ENCODE measurements at regions not wholly inside any gene's neighbourhood (a gene's known extent, or its start where the extent isn't known, plus 50 kb on each side); places are given as distances from the start of the nearest gene placed in this dataset.

- TF ChIP-seq EGR1 (IDR thresholded peaks at IDR 0.05), result no peak
- no peak for TF ChIP-seq TCF12 (IDR thresholded peaks at IDR 0.05; ENCODE audit: low read depth)
- TF ChIP-seq EP300 (IDR thresholded peaks at IDR 0.05; ENCODE audit: borderline replicate concordance), result no peak
- no peak for TF ChIP-seq CEBPB (IDR thresholded peaks at IDR 0.05)
- TF ChIP-seq TEAD4 (IDR thresholded peaks at IDR 0.05), result no peak
These were observed 95.6 kb upstream of the ARHGAP20 start for GRCh38 chr11:110807801-110808200.

- no peak for TF ChIP-seq CEBPB (IDR thresholded peaks at IDR 0.05)
- no peak for TF ChIP-seq ZBTB7A (IDR thresholded peaks at IDR 0.05; ENCODE audit: low read depth)
- no peak for TF ChIP-seq TCF12 (IDR thresholded peaks at IDR 0.05; ENCODE audit: low read depth)
These were observed 93.5 kb upstream of the ARHGAP20 start for GRCh38 chr11:110805756-110806155.

GRCh38 chr11:110802162-110802561 is 89.9 kb upstream of the ARHGAP20 start:
- TF ChIP-seq TCF12 (IDR thresholded peaks at IDR 0.05; ENCODE audit: low read depth) (no peak), YY1 (IDR thresholded peaks at IDR 0.05; ENCODE audit: low read depth) (no peak), FOXM1 (IDR thresholded peaks at IDR 0.05; ENCODE audit: borderline replicate concordance, low read depth) (no peak), EGR1 (IDR thresholded peaks at IDR 0.05) (no peak), TEAD4 (IDR thresholded peaks at IDR 0.05) (no peak), NFIC (IDR thresholded peaks at IDR 0.05) (no peak), CREB1 (IDR thresholded peaks at IDR 0.05; ENCODE audit: low read depth) (no peak), REST (IDR thresholded peaks at IDR 0.05; ENCODE audit: low read depth) (no peak), RAD21 (IDR thresholded peaks at IDR 0.05; ENCODE audit: low read depth) (no peak), EP300 (IDR thresholded peaks at IDR 0.05; ENCODE audit: borderline replicate concordance) (no peak), ZBTB7A (IDR thresholded peaks at IDR 0.05; ENCODE audit: low read depth) (no peak), USF1 (IDR thresholded peaks at IDR 0.05) (no peak), TAF1 (IDR thresholded peaks at IDR 0.05; ENCODE audit: low read depth) (no peak), CEBPB (IDR thresholded peaks at IDR 0.05) (no peak), MAX (IDR thresholded peaks at IDR 0.05) (no peak)

GRCh38 chr11:110801328-110801727 is 89.1 kb upstream of the ARHGAP20 start:
- TF ChIP-seq TEAD4 (IDR thresholded peaks at IDR 0.05), result no peak
- no peak for TF ChIP-seq REST (IDR thresholded peaks at IDR 0.05; ENCODE audit: low read depth)
- no peak for TF ChIP-seq ZBTB7A (IDR thresholded peaks at IDR 0.05; ENCODE audit: low read depth)
- no peak for TF ChIP-seq EGR1 (IDR thresholded peaks at IDR 0.05)
- TF ChIP-seq TAF1 (IDR thresholded peaks at IDR 0.05; ENCODE audit: low read depth), result no peak
- no peak for TF ChIP-seq EP300 (IDR thresholded peaks at IDR 0.05; ENCODE audit: borderline replicate concordance)
- TF ChIP-seq CREB1 (IDR thresholded peaks at IDR 0.05; ENCODE audit: low read depth), result no peak
- no peak for TF ChIP-seq FOXM1 (IDR thresholded peaks at IDR 0.05; ENCODE audit: borderline replicate concordance, low read depth)
- no peak for TF ChIP-seq CEBPB (IDR thresholded peaks at IDR 0.05)
- no peak for TF ChIP-seq YY1 (IDR thresholded peaks at IDR 0.05; ENCODE audit: low read depth)
- no peak for TF ChIP-seq RAD21 (IDR thresholded peaks at IDR 0.05; ENCODE audit: low read depth)
- no peak for TF ChIP-seq USF1 (IDR thresholded peaks at IDR 0.05)
- no peak for TF ChIP-seq NFIC (IDR thresholded peaks at IDR 0.05)
- TF ChIP-seq MAX (IDR thresholded peaks at IDR 0.05), result no peak
- TF ChIP-seq TCF12 (IDR thresholded peaks at IDR 0.05; ENCODE audit: low read depth), result no peak

GRCh38 chr11:110798201-110798900 is 86.1 kb upstream of the ARHGAP20 start:
- TF ChIP-seq NFIC (IDR thresholded peaks at IDR 0.05) (no peak), RAD21 (IDR thresholded peaks at IDR 0.05; ENCODE audit: low read depth) (no peak), FOXM1 (IDR thresholded peaks at IDR 0.05; ENCODE audit: borderline replicate concordance, low read depth) (no peak)

- TF ChIP-seq TEAD4 (IDR thresholded peaks at IDR 0.05) (no peak), EP300 (IDR thresholded peaks at IDR 0.05; ENCODE audit: borderline replicate concordance) (no peak), TAF1 (IDR thresholded peaks at IDR 0.05; ENCODE audit: low read depth) (no peak), NFIC (IDR thresholded peaks at IDR 0.05) (no peak), CEBPB (IDR thresholded peaks at IDR 0.05) (no peak), REST (IDR thresholded peaks at IDR 0.05; ENCODE audit: low read depth) (no peak), FOXM1 (IDR thresholded peaks at IDR 0.05; ENCODE audit: borderline replicate concordance, low read depth) (no peak)
These were observed 85.2 kb upstream of the ARHGAP20 start for GRCh38 chr11:110797453-110797852.

Measured in Ishikawa (cell line).